HEK293 (cell line): ENCODE measurements at regions not wholly inside any gene's neighbourhood (a gene's known extent, or its start where the extent isn't known, plus 50 kb on each side); places are given as distances from the start of the nearest gene placed in this dataset.
A peak's percentile ranks its signal among the peaks of the same experiment; 100 is the strongest.

Experiments used
- FEZF1 ChIP-seq: fragments of 450-650 bp; formaldehyde crosslinking; IDR thresholded peaks from 2 replicates; pipeline ENCODE4 v1.5.1; 2016; ENCODE audit warnings: missing biosample characterization, missing genetic modification characterization
- PRDM4 ChIP-seq: fragments of 450-650 bp; formaldehyde crosslinking; IDR thresholded peaks from 2 replicates; pipeline ENCODE4 v1.5.1; 2017; ENCODE audit warnings: missing biosample characterization, missing genetic modification characterization
- SP3 ChIP-seq: fragments of 450-650 bp; formaldehyde crosslinking; IDR thresholded peaks from 2 replicates; pipeline ENCODE4 v1.5.1; 2016; ENCODE audit warnings: missing biosample characterization, missing genetic modification characterization
- TSHZ1 ChIP-seq: fragments of 450-650 bp; formaldehyde crosslinking; IDR thresholded peaks from 2 replicates; pipeline ENCODE4 v1.5.1; 2016; ENCODE audit warnings: missing biosample characterization, missing genetic modification characterization, borderline replicate concordance
- ZBTB49 ChIP-seq: fragments of 450-650 bp; formaldehyde crosslinking; IDR thresholded peaks from 2 replicates; pipeline ENCODE4 v1.5.1; 2016; ENCODE audit warnings: missing biosample characterization, missing genetic modification characterization, low read depth
- ZFP3 ChIP-seq: fragments of 450-650 bp; formaldehyde crosslinking; IDR thresholded peaks from 2 replicates; pipeline ENCODE4 v1.5.1; 2016; ENCODE audit warnings: low read depth, missing biosample characterization, missing genetic modification characterization
- ZFP69B ChIP-seq: fragments of 450-650 bp; formaldehyde crosslinking; IDR thresholded peaks from 2 replicates; pipeline ENCODE4 v1.5.1; 2016; ENCODE audit warnings: missing biosample characterization, missing genetic modification characterization
- ZNF146 ChIP-seq: fragments of 450-650 bp; formaldehyde crosslinking; IDR thresholded peaks from 2 replicates; pipeline ENCODE4 v1.5.1; 2016; ENCODE audit warnings: missing biosample characterization, missing genetic modification characterization
- ZNF175 ChIP-seq: fragments of 450-650 bp; formaldehyde crosslinking; IDR thresholded peaks from 2 replicates; pipeline ENCODE4 v1.5.1; 2016; ENCODE audit warnings: missing biosample characterization, missing genetic modification characterization
- ZNF223 ChIP-seq: fragments of 450-650 bp; formaldehyde crosslinking; IDR thresholded peaks from 2 replicates; pipeline ENCODE4 v1.5.1; 2016; ENCODE audit warnings: missing biosample characterization, missing genetic modification characterization
- ZNF248 ChIP-seq: fragments of 450-650 bp; formaldehyde crosslinking; IDR thresholded peaks from 2 replicates; pipeline ENCODE4 v1.5.1; 2017; ENCODE audit warnings: missing biosample characterization, missing genetic modification characterization
- ZNF280C ChIP-seq: fragments of 450-650 bp; formaldehyde crosslinking; IDR thresholded peaks from 2 replicates; pipeline ENCODE4 v1.5.1; 2016; ENCODE audit warnings: missing biosample characterization, missing genetic modification characterization
- ZNF768 ChIP-seq: fragments of 450-650 bp; formaldehyde crosslinking; IDR thresholded peaks from 2 replicates; pipeline ENCODE4 v1.5.1; 2018; ENCODE audit warnings: missing biosample characterization, mild to moderate bottlenecking, missing genetic modification characterization
- ZNF785 ChIP-seq: fragments of 450-650 bp; formaldehyde crosslinking; IDR thresholded peaks from 2 replicates; pipeline ENCODE4 v1.5.1; 2016; ENCODE audit warnings: missing biosample characterization, missing genetic modification characterization
- TF ChIP-seq, protein P1 (sequence below): fragments of 450-650 bp; formaldehyde crosslinking; IDR thresholded peaks from 2 replicates; pipeline ENCODE4 v1.5.1; 2016; ENCODE audit warnings: missing biosample characterization, missing genetic modification characterization
- TF ChIP-seq, protein P2 (sequence below): fragments of 450-650 bp; formaldehyde crosslinking; IDR thresholded peaks from 2 replicates; pipeline ENCODE4 v1.5.1; 2016; ENCODE audit warnings: missing biosample characterization, missing genetic modification characterization
- TF ChIP-seq, protein P3 (sequence below): fragments of 450-650 bp; formaldehyde crosslinking; IDR thresholded peaks from 2 replicates; pipeline ENCODE4 v1.5.1; 2016; ENCODE audit warnings: missing biosample characterization, missing genetic modification characterization
- TF ChIP-seq, protein P4 (sequence below): fragments of 450-650 bp; formaldehyde crosslinking; IDR thresholded peaks from 2 replicates; pipeline ENCODE4 v1.5.1; 2016; ENCODE audit warnings: missing biosample characterization, missing genetic modification characterization, borderline replicate concordance

GRCh38 chrX:115892056-115892708, 278.4 kb upstream of the AGTR2 start (continued):
- TF ChIP-seq TSHZ1 (tag by site-specific recombination) (no peak), ZNF248 (tag by site-specific recombination) (no peak), ZNF146 (tag by site-specific recombination) (no peak), FEZF1 (tag by site-specific recombination) (0 out of 2 replicates have a peak, but pooled peaks have one; percentile 9), ZFP69B (tag by site-specific recombination) (peak; percentile 60; the same call in 1 of the 2 replicates), ZNF175 (no peak), ZBTB49 (tag by site-specific recombination) (no peak), ZNF223 (tag by site-specific recombination) (no peak), ZNF280C (tag by site-specific recombination) (no peak), ZFP3 (no peak), ZNF768 (no peak), ZNF785 (tag by site-specific recombination) (no peak), PRDM4 (tag by site-specific recombination) (no peak), SP3 (no peak)
- TF ChIP-seq, protein P1, sequence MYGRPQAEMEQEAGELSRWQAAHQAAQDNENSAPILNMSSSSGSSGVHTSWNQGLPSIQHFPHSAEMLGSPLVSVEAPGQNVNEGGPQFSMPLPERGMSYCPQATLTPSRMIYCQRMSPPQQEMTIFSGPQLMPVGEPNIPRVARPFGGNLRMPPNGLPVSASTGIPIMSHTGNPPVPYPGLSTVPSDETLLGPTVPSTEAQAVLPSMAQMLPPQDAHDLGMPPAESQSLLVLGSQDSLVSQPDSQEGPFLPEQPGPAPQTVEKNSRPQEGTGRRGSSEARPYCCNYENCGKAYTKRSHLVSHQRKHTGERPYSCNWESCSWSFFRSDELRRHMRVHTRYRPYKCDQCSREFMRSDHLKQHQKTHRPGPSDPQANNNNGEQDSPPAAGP (tag by site-specific recombination), result peak; percentile 83; the same call in 1 of the 2 replicates
- TF ChIP-seq, protein P2, sequence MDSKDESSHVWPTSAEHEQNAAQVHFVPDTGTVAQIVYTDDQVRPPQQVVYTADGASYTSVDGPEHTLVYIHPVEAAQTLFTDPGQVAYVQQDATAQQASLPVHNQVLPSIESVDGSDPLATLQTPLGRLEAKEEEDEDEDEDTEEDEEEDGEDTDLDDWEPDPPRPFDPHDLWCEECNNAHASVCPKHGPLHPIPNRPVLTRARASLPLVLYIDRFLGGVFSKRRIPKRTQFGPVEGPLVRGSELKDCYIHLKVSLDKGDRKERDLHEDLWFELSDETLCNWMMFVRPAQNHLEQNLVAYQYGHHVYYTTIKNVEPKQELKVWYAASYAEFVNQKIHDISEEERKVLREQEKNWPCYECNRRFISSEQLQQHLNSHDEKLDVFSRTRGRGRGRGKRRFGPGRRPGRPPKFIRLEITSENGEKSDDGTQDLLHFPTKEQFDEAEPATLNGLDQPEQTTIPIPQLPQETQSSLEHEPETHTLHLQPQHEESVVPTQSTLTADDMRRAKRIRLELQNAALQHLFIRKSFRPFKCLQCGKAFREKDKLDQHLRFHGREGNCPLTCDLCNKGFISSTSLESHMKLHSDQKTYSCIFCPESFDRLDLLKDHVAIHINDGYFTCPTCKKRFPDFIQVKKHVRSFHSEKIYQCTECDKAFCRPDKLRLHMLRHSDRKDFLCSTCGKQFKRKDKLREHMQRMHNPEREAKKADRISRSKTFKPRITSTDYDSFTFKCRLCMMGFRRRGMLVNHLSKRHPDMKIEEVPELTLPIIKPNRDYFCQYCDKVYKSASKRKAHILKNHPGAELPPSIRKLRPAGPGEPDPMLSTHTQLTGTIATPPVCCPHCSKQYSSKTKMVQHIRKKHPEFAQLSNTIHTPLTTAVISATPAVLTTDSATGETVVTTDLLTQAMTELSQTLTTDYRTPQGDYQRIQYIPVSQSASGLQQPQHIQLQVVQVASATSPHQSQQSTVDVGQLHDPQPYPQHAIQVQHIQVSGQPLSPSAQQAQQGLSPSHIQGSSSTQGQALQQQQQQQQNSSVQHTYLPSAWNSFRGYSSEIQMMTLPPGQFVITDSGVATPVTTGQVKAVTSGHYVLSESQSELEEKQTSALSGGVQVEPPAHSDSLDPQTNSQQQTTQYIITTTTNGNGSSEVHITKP, result 0 out of 2 replicates have a peak, but pooled peaks have one; percentile 21
- TF ChIP-seq, protein P3, sequence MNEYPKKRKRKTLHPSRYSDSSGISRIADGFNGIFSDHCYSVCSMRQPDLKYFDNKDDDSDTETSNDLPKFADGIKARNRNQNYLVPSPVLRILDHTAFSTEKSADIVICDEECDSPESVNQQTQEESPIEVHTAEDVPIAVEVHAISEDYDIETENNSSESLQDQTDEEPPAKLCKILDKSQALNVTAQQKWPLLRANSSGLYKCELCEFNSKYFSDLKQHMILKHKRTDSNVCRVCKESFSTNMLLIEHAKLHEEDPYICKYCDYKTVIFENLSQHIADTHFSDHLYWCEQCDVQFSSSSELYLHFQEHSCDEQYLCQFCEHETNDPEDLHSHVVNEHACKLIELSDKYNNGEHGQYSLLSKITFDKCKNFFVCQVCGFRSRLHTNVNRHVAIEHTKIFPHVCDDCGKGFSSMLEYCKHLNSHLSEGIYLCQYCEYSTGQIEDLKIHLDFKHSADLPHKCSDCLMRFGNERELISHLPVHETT, result no peak
- TF ChIP-seq, protein P4, sequence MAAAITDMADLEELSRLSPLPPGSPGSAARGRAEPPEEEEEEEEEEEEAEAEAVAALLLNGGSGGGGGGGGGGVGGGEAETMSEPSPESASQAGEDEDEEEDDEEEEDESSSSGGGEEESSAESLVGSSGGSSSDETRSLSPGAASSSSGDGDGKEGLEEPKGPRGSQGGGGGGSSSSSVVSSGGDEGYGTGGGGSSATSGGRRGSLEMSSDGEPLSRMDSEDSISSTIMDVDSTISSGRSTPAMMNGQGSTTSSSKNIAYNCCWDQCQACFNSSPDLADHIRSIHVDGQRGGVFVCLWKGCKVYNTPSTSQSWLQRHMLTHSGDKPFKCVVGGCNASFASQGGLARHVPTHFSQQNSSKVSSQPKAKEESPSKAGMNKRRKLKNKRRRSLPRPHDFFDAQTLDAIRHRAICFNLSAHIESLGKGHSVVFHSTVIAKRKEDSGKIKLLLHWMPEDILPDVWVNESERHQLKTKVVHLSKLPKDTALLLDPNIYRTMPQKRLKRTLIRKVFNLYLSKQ (tag by site-specific recombination), result no peak
